Retinal pigment epithelial cell (primary cell): ENCODE measurements at regions not wholly inside any gene's neighbourhood (a gene's known extent, or its start where the extent isn't known, plus 50 kb on each side); places are given as distances from the start of the nearest gene placed in this dataset.
A peak's percentile ranks its signal among the peaks of the same experiment; 100 is the strongest.

Experiments
- DNase-seq: peaks from one replicate; pipeline ENCODE4 v3.0.0-alpha.2; 2010; ENCODE audit warnings: low read depth
- H3K4me3 ChIP-seq: 2 replicates; pipeline ENCODE4 v1.5.1; 2011; ENCODE audit warnings: mild to moderate bottlenecking, low read length, control low read depth, moderate library complexity
- CTCF ChIP-seq: conservative IDR thresholded peaks from 2 replicates; pipeline ENCODE4 v1.5.1; 2011; ENCODE audit warnings: low read depth, low read length, control low read depth, inconsistent platforms

- no peak overlapping the region for H3K4me3 ChIP-seq
Measured at GRCh38 chr1:14110040-14110439, 410.1 kb downstream of the PRDM2 start.

GRCh38 chr1:14111121-14111520 is 411.1 kb downstream of the PRDM2 start:
- TF ChIP-seq CTCF, result no peak
- no peak overlapping the region for H3K4me3 ChIP-seq

More at GRCh38 chr1:14110040-14110439, 410.1 kb downstream of the PRDM2 start:
- no peak for TF ChIP-seq CTCF
- DNase-seq, result no peak

GRCh38 chr1:14112613-14113012 is 412.6 kb downstream of the PRDM2 start:
- no peak for DNase-seq
- no peak for TF ChIP-seq CTCF
- H3K4me3 ChIP-seq, result no peak overlapping the region

More at GRCh38 chr1:14111121-14111520, 411.1 kb downstream of the PRDM2 start:
- no peak for DNase-seq

GRCh38 chr1:14113271-14113670 is 413.3 kb downstream of the PRDM2 start:
- H3K4me3 ChIP-seq, result no peak overlapping the region
- TF ChIP-seq CTCF, result no peak
- DNase-seq, result no peak

GRCh38 chr1:14113841-14114567 is 414.0 kb downstream of the PRDM2 start:
- no peak overlapping the region for H3K4me3 ChIP-seq
- peak; percentile 92 for TF ChIP-seq CTCF
- DNase-seq, result peak; percentile 24

GRCh38 chr1:14115976-14116375 is 416.0 kb downstream of the PRDM2 start:
- no peak for TF ChIP-seq CTCF
- no peak overlapping the region for H3K4me3 ChIP-seq
- no peak for DNase-seq

- no peak for DNase-seq
- no peak for TF ChIP-seq CTCF
- H3K4me3 ChIP-seq, result no peak overlapping the region
Measured at GRCh38 chr1:14117700-14118099, 417.7 kb downstream of the PRDM2 start.
